ENCODE measurements at regions not wholly inside any gene's neighbourhood (a gene's known extent, or its start where the extent isn't known, plus 50 kb on each side); places are given as distances from the start of the nearest gene placed in this dataset.
A peak's percentile ranks its signal among the peaks of the same experiment; 100 is the strongest.

DNA sequence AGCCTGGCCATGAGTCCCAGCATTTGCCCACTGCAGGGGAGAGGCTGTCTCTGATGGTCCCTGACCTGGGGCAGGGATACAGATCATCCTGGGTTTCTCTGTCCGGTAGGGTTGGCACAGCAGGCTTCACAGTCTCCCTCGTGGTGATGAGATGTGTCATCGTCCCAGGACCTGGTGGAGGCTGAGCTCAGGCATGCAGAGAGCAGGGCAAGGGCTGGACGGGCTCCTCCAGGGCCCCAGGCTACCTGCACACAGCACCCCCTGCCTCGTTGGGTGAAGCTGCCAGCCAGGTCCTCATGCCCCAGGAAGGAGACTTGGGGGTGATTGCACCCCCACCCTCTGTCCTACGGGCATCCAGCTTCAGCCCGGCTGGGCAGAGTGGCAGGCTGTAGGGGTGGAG lies 155.8 kb upstream of the GSE1 start:
- no peaks in the 10 kb centered on the region for H3K27me3 ChIP-seq
- no peak for TF ChIP-seq CTCF (IDR thresholded peaks at IDR 0.05; ENCODE audit: low read depth, low read length)
- DNase-seq (ENCODE audit: low read depth in 1 of 2, low spot score in 1 of 2) = no peak
- no peaks in the 10 kb centered on the region for H3K36me3 ChIP-seq
- H3K9me3 ChIP-seq (ENCODE audit: low read depth) = no peaks in the 10 kb centered on the region
- no peak overlapping the region for H3K27ac ChIP-seq
- H3K4me1 ChIP-seq (ENCODE audit: low read depth) = peaks cover 64% of the 10 kb centered on the region
- no peak overlapping the region for H3K4me3 ChIP-seq

GRCh38 chr16:85458968-85459367 lies 154.2 kb upstream of the GSE1 start:
- DNase-seq (ENCODE audit: low read depth in 1 of 2, low spot score in 1 of 2) = no peak
- TF ChIP-seq CTCF (IDR thresholded peaks at IDR 0.05; ENCODE audit: low read depth, low read length) = no peak
- Histone ChIP-seq H3K9me3 (ENCODE audit: low read depth) (no peaks in the 10 kb centered on the region), H3K4me1 (ENCODE audit: low read depth) (peaks cover 75% of the 10 kb centered on the region), H3K27ac (peak overlapping the region; percentile 97), H3K27me3 (no peaks in the 10 kb centered on the region), H3K4me3 (no peak overlapping the region), H3K36me3 (no peaks in the 10 kb centered on the region)

DNA sequence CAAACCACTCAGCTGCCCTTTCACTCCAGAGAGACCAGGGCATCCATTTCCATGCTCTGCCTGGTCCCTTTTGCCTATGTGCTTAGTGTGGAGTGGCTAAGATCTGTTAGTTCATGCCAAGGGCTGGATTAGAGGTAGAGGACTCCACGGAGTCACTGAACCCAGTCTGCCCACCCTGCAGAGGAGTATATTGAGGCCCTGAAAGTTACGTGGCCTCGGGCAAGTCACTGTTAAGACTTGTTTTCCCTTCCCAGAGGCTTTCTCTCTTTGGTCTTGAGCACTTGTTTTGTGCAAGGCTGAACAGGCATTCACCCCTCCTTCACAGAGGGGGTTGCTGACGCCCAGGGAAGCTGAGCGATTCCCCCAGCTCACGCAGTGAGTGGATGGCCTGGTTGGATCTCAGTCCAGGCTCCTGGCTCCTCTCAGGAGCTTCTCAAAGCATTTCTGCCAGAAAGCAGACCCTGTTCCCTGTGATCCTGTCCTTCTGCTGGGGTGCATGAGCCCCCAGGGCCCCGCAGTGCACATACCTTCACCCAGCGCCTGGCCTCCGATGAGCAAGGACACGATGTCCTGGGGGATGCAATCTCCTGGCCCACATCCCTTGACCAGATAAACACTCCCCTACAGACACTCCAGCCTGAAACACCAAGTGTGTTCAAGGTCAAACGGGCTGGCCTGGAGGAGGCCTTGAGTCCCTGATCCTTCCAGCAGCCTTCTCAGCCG lies 153.4 kb upstream of the GSE1 start:
- peak; percentile 37 to 47 for DNase-seq (ENCODE audit: low read depth in 1 of 2, low spot score in 1 of 2)
- Histone ChIP-seq H3K4me1 (ENCODE audit: low read depth) (peaks cover 80% of the 10 kb centered on the region), H3K27me3 (no peaks in the 10 kb centered on the region), H3K36me3 (no peaks in the 10 kb centered on the region), H3K27ac (peak overlapping the region; percentile 97), H3K9me3 (ENCODE audit: low read depth) (no peaks in the 10 kb centered on the region), H3K4me3 (no peak overlapping the region)
- no peak for TF ChIP-seq CTCF (IDR thresholded peaks at IDR 0.05; ENCODE audit: low read depth, low read length)

DNA sequence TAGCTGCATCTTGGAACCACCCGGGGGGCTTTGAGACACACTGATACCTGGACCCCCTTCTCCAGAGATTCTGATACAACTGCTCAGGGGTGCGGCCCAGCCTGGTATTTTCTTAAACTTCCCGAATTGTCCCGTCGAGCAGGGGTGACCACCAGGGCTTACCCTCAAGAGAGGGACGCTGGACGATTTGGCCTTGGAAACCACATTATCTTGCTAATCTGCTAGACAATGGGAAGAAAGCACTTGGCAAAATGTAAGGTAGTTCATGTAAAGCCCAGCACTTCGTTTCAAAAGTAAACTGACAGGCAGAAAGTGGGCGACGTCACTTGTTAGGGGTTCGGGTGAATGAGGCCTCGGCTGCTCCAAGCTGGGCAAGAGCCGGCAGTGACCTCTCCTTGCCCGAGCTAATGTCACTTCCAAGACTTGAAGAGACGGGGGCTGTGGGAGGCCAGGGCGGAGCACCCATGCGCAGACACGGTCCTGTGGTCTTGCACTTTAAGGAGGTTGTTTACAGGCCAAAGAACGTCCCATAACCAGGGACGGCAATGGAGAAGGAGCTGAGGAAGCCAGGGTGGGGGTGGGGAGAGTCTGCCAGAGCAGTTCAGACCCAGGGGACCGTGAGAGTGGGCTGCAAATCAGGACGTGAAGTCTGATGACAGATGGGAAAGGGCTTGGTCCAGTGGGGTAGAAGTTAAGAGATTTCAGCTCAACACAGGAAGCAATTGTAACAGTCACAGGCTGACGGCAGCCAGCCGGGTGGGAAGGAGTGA lies 152.7 kb upstream of the GSE1 start:
- Histone ChIP-seq H3K36me3 (no peaks in the 10 kb centered on the region), H3K9me3 (ENCODE audit: low read depth) (no peaks in the 10 kb centered on the region), H3K4me1 (ENCODE audit: low read depth) (peaks cover 80% of the 10 kb centered on the region), H3K4me3 (no peak overlapping the region), H3K27me3 (no peaks in the 10 kb centered on the region), H3K27ac (peak overlapping the region; percentile 97)
- TF ChIP-seq CTCF (IDR thresholded peaks at IDR 0.05; ENCODE audit: low read depth, low read length) = no peak
- peak; percentile 73 to 77 for DNase-seq (ENCODE audit: low read depth in 1 of 2, low spot score in 1 of 2)

DNA sequence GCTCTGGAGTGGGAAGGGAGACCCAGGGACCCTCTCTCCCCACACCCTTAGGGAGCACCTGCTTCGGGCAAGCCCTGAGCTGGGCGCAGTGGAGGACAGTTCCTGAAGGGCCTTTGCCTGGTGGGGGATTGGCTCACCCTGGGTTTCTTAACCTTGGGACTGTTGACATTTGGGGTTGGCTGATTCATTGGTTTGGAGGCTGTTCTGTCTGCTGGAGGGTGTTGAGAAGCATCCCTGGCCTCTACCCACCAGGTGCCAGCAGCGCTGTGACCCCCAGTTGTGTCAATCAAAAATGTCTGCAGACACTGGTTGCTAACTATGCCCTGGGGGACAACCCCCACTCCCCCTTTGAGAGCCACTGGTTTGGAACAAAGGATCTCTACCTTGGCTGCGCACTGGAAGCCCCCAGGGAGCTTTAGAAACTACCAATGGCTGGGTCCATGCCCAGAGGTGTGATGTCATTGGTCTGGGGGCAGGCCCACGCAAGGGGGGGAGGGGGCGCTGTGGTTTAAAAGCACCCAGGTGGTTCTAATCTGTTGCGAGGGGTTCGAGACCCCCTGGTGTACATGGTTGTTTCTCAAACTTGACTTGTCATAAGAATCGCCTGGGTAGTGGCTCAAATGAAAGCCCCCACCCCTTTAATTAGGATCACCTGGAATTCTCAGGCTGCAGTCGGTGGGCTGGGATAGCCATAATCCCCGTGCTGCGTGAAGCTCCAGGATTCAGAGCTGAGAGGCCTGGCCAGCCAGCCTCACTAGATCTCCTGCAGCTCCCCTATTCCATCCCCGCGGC lies 151.9 kb upstream of the GSE1 start:
- Histone ChIP-seq H3K9me3 (ENCODE audit: low read depth) (no peaks in the 10 kb centered on the region), H3K4me3 (no peak overlapping the region), H3K4me1 (ENCODE audit: low read depth) (peaks cover 78% of the 10 kb centered on the region), H3K27me3 (no peaks in the 10 kb centered on the region), H3K27ac (peak overlapping the region; percentile 97), H3K36me3 (no peaks in the 10 kb centered on the region)
- no peak for TF ChIP-seq CTCF (IDR thresholded peaks at IDR 0.05; ENCODE audit: low read depth, low read length)
- peak in 1 of 2 donors; percentile 69 for DNase-seq (ENCODE audit: low read depth in 1 of 2, low spot score in 1 of 2)
